ENCODE measurements at regions not wholly inside any gene's neighbourhood (a gene's known extent, or its start where the extent isn't known, plus 50 kb on each side); places are given as distances from the start of the nearest gene placed in this dataset.
"Not testable (repeated sequence)": the region's sequence is repeated elsewhere in the genome, so short reads cannot be mapped to it uniquely, and the experiment has no call there.

- no peak for DNase-seq
These were observed 240.4 kb upstream of the TBL1XR1 start for GRCh38 chr3:177437513-177438337.

- no peak for DNase-seq
These were observed 241.4 kb upstream of the TBL1XR1 start for GRCh38 chr3:177438596-177439220.

- no peak for DNase-seq
These were observed 242.5 kb upstream of the TBL1XR1 start for GRCh38 chr3:177439694-177440269.

GRCh38 chr3:177440456-177441104 lies 243.3 kb upstream of the TBL1XR1 start:
- no peak for DNase-seq

GRCh38 chr3:177441276-177441812 lies 244.1 kb upstream of the TBL1XR1 start:
- DNase-seq = no peak

- DNase-seq = no peak
These were observed 244.7 kb upstream of the TBL1XR1 start for GRCh38 chr3:177441813-177442646.

- DNase-seq = no peak
These were observed 246.2 kb upstream of the TBL1XR1 start for GRCh38 chr3:177443469-177443868.

GRCh38 chr3:177444696-177445095 lies 247.4 kb upstream of the TBL1XR1 start:
- DNase-seq = no peak

- DNase-seq = no peak
These were observed 248.3 kb upstream of the TBL1XR1 start for GRCh38 chr3:177445549-177445948.

- no peak for DNase-seq
These were observed 248.9 kb upstream of the TBL1XR1 start for GRCh38 chr3:177446165-177446601.

- DNase-seq = no peak
These were observed 250.7 kb upstream of the TBL1XR1 start for GRCh38 chr3:177447938-177448337.

- no peak for DNase-seq
These were observed 251.7 kb upstream of the TBL1XR1 start for GRCh38 chr3:177448987-177449359.

- DNase-seq = no peak
These were observed 252.2 kb upstream of the TBL1XR1 start for GRCh38 chr3:177449360-177450006.

GRCh38 chr3:177451301-177451750 lies 254.0 kb upstream of the TBL1XR1 start:
- no peak for DNase-seq

- DNase-seq = peak; percentile 89
These were observed 254.9 kb upstream of the TBL1XR1 start for GRCh38 chr3:177451864-177452830.

GRCh38 chr3:177452831-177453450 lies 255.7 kb upstream of the TBL1XR1 start:
- DNase-seq = peak; percentile 19

GRCh38 chr3:177453451-177453844 lies 256.2 kb upstream of the TBL1XR1 start:
- no peak for DNase-seq

GRCh38 chr3:177457204-177457603 lies 259.9 kb upstream of the TBL1XR1 start:
- DNase-seq = not testable (repeated sequence)

- peak; percentile 88 for DNase-seq
These were observed 262.1 kb upstream of the TBL1XR1 start for GRCh38 chr3:177459401-177459800.

GRCh38 chr3:177460047-177460446 lies 262.8 kb upstream of the TBL1XR1 start:
- DNase-seq = no peak

All from fibroblast of skin of scalp (primary cell).